Parathyroid adenoma (tissue), 2 donors: ENCODE measurements at regions not wholly inside any gene's neighbourhood (a gene's known extent, or its start where the extent isn't known, plus 50 kb on each side); places are given as distances from the start of the nearest gene placed in this dataset.

ENCODE experiments used
- H2AFZ ChIP-seq: fragments of 300-600 bp; sonication (generic); one replicate; pipeline ENCODE4 v1.7.0; 2017; ENCODE audit warnings: antibody characterized with exemption, mild to moderate bottlenecking
- H3K27ac ChIP-seq: fragments of 300-600 bp; sonication (generic); one replicate; pipeline ENCODE4 v1.7.0; 2017
- H3K27me3 ChIP-seq: fragments of 300-600 bp; sonication (generic); one replicate; pipeline ENCODE4 v1.7.0; 2017; ENCODE audit warnings: low read length; ENCODE audit not compliant: control insufficient read depth, insufficient read depth
- H3K36me3 ChIP-seq: fragments of 300-600 bp; sonication (generic); one replicate; pipeline ENCODE4 v1.7.0; 2017; ENCODE audit warnings: low read length; ENCODE audit not compliant: control insufficient read depth, insufficient read depth
- H3K4me1 ChIP-seq: fragments of 300-600 bp; sonication (generic); one replicate; pipeline ENCODE4 v1.7.0; 2017; ENCODE audit warnings: control low read depth
- H3K4me2 ChIP-seq: fragments of 300-600 bp; sonication (generic); one replicate; pipeline ENCODE4 v1.7.0; 2017; ENCODE audit warnings: low read length
- H3K4me3 ChIP-seq: fragments of 300-600 bp; sonication (generic); one replicate; pipeline ENCODE4 v1.7.0; 2017; ENCODE audit warnings: low read depth, low read length
- H3K79me2 ChIP-seq: fragments of 300-600 bp; sonication (generic); one replicate; pipeline ENCODE4 v1.7.0; 2017; ENCODE audit warnings: control low read depth
- H3K9ac ChIP-seq: fragments of 300-600 bp; sonication (generic); one replicate; pipeline ENCODE4 v1.7.0; 2017; ENCODE audit warnings: mild to moderate bottlenecking
- H3K9me3 ChIP-seq: fragments of 300-600 bp; sonication (generic); one replicate; pipeline ENCODE4 v1.7.0; 2017; ENCODE audit warnings: low read length; ENCODE audit not compliant: control insufficient read depth
- TF ChIP-seq, protein P1 (sequence below): fragments of 300-600 bp; sonication (generic); IDR thresholded peaks from one replicate; pipeline ENCODE4 v1.7.0; 2017; ENCODE audit warnings: antibody characterized with exemption, mild to moderate bottlenecking
- donor health status: primary hyperparathyroidism.

DNA sequence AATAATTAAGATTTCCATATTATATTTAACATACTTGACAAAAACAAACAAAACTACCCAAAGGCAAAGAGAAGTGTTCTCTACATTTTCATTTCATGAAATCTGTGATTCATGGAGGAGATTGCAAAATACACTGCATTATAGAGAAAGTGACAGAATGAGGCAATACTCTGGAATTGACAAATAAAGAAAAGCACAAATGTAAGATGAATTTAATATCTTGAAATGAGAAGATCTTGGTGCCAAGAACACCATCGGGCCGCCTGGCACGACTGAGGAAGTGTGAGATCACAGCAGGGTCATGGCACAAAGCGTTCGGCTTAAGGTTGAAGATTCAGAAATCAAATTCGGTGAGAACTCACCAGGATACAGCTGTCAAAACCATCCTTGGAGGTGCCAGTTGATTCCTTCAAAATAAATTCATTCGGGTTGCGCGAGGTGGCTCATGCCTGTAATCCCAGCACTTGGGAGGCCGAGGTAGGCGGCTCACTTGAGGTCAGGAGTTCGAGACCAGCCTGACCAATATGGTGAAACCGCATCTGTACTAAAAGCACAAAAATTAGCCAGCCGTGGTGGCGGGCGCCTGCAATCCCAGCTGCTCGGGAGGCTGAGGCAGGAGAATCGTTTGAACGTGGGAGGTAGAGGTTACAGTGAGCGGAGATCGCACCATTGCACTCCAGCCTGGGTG, 174.0 kb upstream of the PFKP start:
- H3K36me3 ChIP-seq, result no peaks in the 10 kb centered on the region
- H3K4me3 ChIP-seq, result no peak overlapping the region
- H3K27me3 ChIP-seq, result no peaks in the 10 kb centered on the region
- no peak overlapping the region for H3K27ac ChIP-seq
- H3K9ac ChIP-seq, result no peak overlapping the region
- no peak overlapping the region for H2AFZ ChIP-seq
- TF ChIP-seq, protein P1, sequence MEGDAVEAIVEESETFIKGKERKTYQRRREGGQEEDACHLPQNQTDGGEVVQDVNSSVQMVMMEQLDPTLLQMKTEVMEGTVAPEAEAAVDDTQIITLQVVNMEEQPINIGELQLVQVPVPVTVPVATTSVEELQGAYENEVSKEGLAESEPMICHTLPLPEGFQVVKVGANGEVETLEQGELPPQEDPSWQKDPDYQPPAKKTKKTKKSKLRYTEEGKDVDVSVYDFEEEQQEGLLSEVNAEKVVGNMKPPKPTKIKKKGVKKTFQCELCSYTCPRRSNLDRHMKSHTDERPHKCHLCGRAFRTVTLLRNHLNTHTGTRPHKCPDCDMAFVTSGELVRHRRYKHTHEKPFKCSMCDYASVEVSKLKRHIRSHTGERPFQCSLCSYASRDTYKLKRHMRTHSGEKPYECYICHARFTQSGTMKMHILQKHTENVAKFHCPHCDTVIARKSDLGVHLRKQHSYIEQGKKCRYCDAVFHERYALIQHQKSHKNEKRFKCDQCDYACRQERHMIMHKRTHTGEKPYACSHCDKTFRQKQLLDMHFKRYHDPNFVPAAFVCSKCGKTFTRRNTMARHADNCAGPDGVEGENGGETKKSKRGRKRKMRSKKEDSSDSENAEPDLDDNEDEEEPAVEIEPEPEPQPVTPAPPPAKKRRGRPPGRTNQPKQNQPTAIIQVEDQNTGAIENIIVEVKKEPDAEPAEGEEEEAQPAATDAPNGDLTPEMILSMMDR, result no peak
- no peaks in the 10 kb centered on the region for H3K9me3 ChIP-seq
- H3K79me2 ChIP-seq, result no peaks in the 10 kb centered on the region
- no peaks in the 10 kb centered on the region for H3K4me1 ChIP-seq
- H3K4me2 ChIP-seq, result no peak overlapping the region

DNA sequence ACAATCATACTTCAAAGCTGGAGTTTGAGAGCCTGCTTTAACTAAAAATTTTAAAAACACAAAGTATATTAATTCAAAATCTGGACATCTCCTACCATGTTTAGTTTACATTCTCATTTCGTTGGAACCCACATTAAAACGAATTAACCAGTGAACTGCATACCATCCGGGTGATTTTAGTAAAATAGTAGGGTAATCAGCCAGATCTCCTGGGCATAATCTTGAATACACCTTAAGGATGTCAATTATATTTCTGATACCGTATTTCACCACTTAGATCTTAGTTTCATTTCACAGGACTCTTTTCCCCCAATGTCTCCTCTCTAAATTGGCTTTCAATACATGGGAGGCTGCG, 175.6 kb upstream of the PFKP start:
- TF ChIP-seq, protein P1, result no peak
- no peak overlapping the region for H2AFZ ChIP-seq
- H3K4me3 ChIP-seq, result no peak overlapping the region
- no peaks in the 10 kb centered on the region for H3K9me3 ChIP-seq
- no peaks in the 10 kb centered on the region for H3K27me3 ChIP-seq
- H3K4me1 ChIP-seq, result no peaks in the 10 kb centered on the region
- H3K79me2 ChIP-seq, result no peaks in the 10 kb centered on the region
- H3K36me3 ChIP-seq, result no peaks in the 10 kb centered on the region
- no peak overlapping the region for H3K9ac ChIP-seq
- H3K4me2 ChIP-seq, result no peak overlapping the region
- H3K27ac ChIP-seq, result no peak overlapping the region

DNA sequence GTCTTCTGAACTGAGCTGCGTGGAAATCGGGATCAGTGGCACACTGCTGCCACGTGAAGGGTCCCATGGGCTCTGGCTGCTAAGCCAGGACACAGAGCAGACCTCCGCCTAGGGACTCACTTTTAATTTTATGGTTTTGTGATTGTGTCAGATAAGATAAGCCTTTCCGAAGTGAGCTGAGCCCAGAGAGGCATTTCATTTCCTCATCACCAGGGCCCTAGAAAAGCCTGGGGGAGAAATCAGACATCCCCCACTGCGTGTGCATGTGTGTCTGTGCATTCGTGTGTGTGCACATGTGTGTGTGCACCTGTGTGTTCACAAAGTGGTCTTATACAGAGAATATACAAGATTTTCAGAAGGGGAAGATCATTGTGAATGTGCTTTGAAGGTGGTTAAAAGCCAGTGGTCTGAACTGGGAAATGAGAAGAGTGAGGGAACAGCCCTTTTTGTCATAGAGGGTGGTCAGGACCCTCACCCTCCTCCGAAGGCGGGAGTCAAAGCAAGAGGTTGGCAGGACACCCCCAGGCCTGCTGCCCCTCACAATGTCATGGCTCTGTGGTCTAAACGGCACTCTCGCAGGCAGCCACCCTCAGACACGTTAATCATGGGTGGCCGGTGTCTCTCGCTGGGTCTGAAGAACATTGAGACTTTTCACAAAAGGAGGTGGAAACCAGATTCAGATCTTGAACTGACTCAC, 176.1 kb upstream of the PFKP start:
- Histone ChIP-seq H3K9me3 (no peaks in the 10 kb centered on the region), H3K4me1 (no peaks in the 10 kb centered on the region), H3K9ac (no peak overlapping the region), H3K4me3 (no peak overlapping the region), H3K36me3 (no peaks in the 10 kb centered on the region), H3K79me2 (no peaks in the 10 kb centered on the region), H3K27ac (no peak overlapping the region), H3K4me2 (no peak overlapping the region), H2AFZ (no peak overlapping the region), H3K27me3 (no peaks in the 10 kb centered on the region)
- TF ChIP-seq, protein P1, result no peak

DNA sequence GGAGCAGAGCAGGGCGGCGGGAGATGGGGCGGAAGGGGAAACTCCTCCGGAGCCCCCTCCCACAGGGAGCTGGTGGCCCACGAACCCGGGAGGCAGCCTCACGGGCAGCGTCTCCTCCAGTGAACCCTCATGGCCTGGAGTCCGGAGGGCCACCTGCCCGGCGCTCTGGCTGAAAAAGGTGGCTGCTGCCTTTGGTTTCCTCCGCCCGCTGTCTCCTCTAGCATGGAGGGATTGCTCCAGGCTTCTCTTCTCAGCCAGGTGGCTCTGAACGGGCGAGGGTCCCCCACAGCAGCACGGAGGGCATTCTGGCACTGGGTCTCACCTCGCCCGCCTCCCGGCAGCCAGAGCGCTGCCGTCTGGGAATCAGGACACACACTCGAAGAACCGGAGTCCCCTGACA, 177.3 kb upstream of the PFKP start:
- Histone ChIP-seq H3K36me3 (no peaks in the 10 kb centered on the region), H3K79me2 (no peaks in the 10 kb centered on the region), H3K9ac (no peak overlapping the region), H3K27ac (no peak overlapping the region), H3K4me3 (no peak overlapping the region), H3K27me3 (no peaks in the 10 kb centered on the region), H2AFZ (no peak overlapping the region), H3K4me1 (no peaks in the 10 kb centered on the region), H3K4me2 (no peak overlapping the region), H3K9me3 (no peaks in the 10 kb centered on the region)
- TF ChIP-seq, protein P1, result no peak
